Testis (tissue), 2 donors: ENCODE measurements at regions not wholly inside any gene's neighbourhood (a gene's known extent, or its start where the extent isn't known, plus 50 kb on each side); places are given as distances from the start of the nearest gene placed in this dataset.
"Not testable (repeated sequence)": the region's sequence is repeated elsewhere in the genome, so short reads cannot be mapped to it uniquely, and the experiment has no call there.

ENCODE experiments used
- DNase-seq: peaks from one replicate; pipeline ENCODE4 v3.0.0-alpha.2; 2019
- H3K27ac ChIP-seq, 2 donors: fragments of 200-600 bp; sonication (generic); one replicate each; pipeline ENCODE4 v1.5.1; 2019
- H3K27me3 ChIP-seq: fragments of 200-600 bp; sonication (generic); one replicate; pipeline ENCODE4 v1.5.1; 2019
- H3K36me3 ChIP-seq: fragments of 200-600 bp; sonication (generic); one replicate; pipeline ENCODE4 v1.5.1; 2017; ENCODE audit warnings: low read depth; ENCODE audit errors: missing control alignments
- H3K4me1 ChIP-seq: fragments of 200-600 bp; sonication (generic); one replicate; pipeline ENCODE4 v1.5.1; 2019
- H3K4me3 ChIP-seq, 2 donors: fragments of 200-600 bp; sonication (generic); one replicate each; pipeline ENCODE4 v1.5.1; 2017 to 2019
- H3K9me3 ChIP-seq: fragments of 200-600 bp; sonication (generic); one replicate; pipeline ENCODE4 v1.5.1; 2017
- POLR2A ChIP-seq: fragments of 450-650 bp; IDR thresholded peaks from one replicate; pipeline ENCODE4 v1.6.1; 2017; ENCODE audit warnings: antibody characterized with exemption, mild to moderate bottlenecking, moderate library complexity
- WGBS, 2 donors: methylation state at CpG; one replicate each; pipeline ENCODE4 v1.1.5; 2018; 5-methylcytosine and 5-hydroxymethylcytosine counted together
- intact Hi-C: fragments of 100-400 bp; cut with DNase I; formaldehyde crosslinking; loops from one replicate; pipeline ENCODE4 v1.15.1; 2023; ENCODE audit warnings: low total_unique reads
- TF ChIP-seq, protein P1 (sequence below), 3 experiments: fragments of 450-650 bp in 2 of 3; fragments of 200-600 bp in 1 of 3; sonication (generic) in 1 of 3; IDR thresholded peaks; one replicate each; pipeline ENCODE4 v1.5.1; 2016 to 2019; ENCODE audit warnings: antibody characterized with exemption in 3 of 3, mild to moderate bottlenecking in 2 of 3, moderate library complexity in 1 of 3

DNA sequence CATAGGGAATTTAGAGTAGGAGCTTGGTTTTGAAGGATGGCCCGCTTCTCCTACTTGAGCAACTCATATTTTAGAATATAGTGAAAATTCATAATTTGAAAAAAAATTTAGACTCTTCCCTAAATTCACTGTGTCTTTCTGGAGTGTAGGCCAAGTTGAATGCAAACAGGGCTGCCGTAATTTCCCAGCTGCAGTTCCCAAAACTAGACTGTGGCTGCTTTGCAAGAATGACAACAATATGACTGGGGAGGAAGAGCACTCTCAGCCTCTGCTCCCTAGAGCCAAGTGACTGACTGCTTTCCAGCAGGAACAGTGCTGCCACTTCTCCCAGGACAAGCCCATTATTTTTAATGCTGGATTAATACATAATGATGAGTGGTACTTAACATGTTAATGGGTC, 209.0 kb downstream of the RHOU start:
- WGBS, 2 donors, result 91% methylated on average over 2 of the region's 2 CpGs
- DNase-seq, result no peak
- intact Hi-C loops, result no loop called here
- no peak for TF ChIP-seq POLR2A
- TF ChIP-seq, protein P1, sequence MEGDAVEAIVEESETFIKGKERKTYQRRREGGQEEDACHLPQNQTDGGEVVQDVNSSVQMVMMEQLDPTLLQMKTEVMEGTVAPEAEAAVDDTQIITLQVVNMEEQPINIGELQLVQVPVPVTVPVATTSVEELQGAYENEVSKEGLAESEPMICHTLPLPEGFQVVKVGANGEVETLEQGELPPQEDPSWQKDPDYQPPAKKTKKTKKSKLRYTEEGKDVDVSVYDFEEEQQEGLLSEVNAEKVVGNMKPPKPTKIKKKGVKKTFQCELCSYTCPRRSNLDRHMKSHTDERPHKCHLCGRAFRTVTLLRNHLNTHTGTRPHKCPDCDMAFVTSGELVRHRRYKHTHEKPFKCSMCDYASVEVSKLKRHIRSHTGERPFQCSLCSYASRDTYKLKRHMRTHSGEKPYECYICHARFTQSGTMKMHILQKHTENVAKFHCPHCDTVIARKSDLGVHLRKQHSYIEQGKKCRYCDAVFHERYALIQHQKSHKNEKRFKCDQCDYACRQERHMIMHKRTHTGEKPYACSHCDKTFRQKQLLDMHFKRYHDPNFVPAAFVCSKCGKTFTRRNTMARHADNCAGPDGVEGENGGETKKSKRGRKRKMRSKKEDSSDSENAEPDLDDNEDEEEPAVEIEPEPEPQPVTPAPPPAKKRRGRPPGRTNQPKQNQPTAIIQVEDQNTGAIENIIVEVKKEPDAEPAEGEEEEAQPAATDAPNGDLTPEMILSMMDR (IDR thresholded peaks at IDR 0.05), result no peak
- Histone ChIP-seq H3K27me3 (no peaks in the 10 kb centered on the region), H3K9me3 (no peaks in the 10 kb centered on the region), H3K27ac (no peak overlapping the region), H3K4me3 (no peak overlapping the region), H3K36me3 (no peaks in the 10 kb centered on the region), H3K4me1 (no peaks in the 10 kb centered on the region)

DNA sequence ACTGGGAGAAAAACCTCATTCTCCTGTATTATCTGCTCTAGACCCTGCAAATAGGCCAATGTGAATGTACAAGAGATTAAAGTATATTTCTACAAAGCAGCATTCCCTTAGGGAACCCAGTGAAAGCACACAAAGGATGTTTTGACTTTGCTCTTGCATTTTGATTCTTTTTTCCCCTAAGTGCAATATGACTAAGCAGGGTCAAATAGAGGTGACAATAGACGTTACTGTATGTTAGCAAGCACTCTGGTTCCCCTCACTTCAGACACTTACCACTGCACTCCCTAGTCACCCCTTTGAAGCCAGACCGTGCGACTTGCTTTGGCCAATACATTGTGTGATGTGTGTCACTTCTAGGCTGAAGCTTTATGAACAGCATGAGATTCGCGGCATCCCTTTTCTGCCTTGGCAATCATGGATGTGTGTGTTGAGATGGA, 209.7 kb downstream of the RHOU start:
- no peak overlapping the region for H3K27ac ChIP-seq
- H3K4me1 ChIP-seq, result no peaks in the 10 kb centered on the region
- 77% methylated on average over 5 of the region's 5 CpGs for WGBS, 2 donors
- intact Hi-C loops, result no loop called here
- no peak overlapping the region for H3K4me3 ChIP-seq
- TF ChIP-seq POLR2A, result no peak
- TF ChIP-seq, protein P1 (IDR thresholded peaks at IDR 0.05), result no peak
- no peaks in the 10 kb centered on the region for H3K9me3 ChIP-seq
- no peaks in the 10 kb centered on the region for H3K36me3 ChIP-seq
- no peaks in the 10 kb centered on the region for H3K27me3 ChIP-seq
- DNase-seq, result no peak

DNA sequence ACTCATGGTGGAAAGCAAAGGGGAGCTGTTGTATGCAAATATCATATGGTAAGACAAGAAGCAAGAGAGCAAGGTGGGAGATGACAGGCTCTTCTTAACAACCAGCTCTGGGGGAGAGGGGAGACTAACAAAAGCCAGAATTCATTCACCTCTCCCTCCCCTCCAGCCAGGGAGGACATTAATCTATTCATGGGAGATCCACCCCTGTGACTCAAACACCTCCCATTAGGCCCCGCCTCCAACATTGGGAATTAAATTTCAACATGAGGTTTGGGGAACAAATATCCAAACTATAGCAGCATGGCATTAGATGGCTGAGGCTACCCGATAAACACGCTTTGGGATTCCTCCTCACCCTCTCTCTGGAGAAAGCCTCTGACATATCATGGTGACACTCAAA, 210.6 kb downstream of the RHOU start:
- no peak for DNase-seq
- Histone ChIP-seq H3K4me1 (no peaks in the 10 kb centered on the region), H3K27me3 (no peaks in the 10 kb centered on the region), H3K27ac (no peak overlapping the region), H3K36me3 (no peaks in the 10 kb centered on the region), H3K9me3 (no peaks in the 10 kb centered on the region), H3K4me3 (no peak overlapping the region)
- intact Hi-C loops, result no loop called here
- WGBS, 2 donors, result 97 to 100% methylated on average over 3 of the region's 3 CpGs
- no peak for TF ChIP-seq POLR2A
- TF ChIP-seq, protein P1 (IDR thresholded peaks at IDR 0.05), result no peak

DNA sequence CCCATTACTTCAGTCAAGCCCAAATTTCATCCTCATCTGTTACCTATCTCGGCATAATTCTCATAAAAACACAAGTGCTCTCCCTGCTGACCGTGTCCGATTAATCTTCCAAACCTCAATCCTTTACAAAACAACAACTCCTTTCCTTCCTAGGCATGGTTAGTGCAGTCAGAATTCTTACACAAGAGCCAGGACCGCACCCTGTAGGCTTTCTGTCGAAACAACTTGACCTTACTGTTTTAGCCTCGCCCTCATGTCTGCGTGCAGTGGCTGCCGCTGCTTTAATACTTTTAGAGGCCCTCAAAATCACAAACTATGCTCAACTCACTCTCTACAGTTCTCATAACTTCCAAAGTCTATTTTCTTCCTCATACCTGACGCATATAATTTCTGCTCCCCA, 214.3 kb downstream of the RHOU start:
- H3K4me1 ChIP-seq, H3K9me3 ChIP-seq, H3K36me3 ChIP-seq, H3K27me3 ChIP-seq, DNase-seq, H3K4me3 ChIP-seq, intact Hi-C loops, H3K27ac ChIP-seq: not testable (repeated sequence)
- 85 to 92% methylated on average over 9 of the region's 9 CpGs for WGBS, 2 donors

DNA sequence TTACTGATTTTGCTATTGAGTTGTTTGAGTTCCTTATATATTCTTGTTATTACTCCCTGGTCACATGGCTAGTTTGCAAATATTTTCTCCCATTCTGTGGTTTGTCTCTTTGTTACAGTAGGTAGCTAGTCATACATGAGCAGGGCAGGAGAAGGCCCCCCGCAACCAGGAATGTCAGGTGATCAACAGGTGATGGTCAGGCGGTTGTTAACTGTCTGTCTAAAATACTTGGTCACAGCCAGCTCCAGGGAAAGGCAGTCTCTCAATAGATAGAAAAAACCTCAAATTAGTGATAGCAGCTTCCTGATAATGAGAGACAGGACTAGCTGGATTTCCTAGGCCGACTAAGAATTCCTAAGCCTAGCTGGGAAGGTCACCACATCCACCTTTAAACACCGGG, 217.9 kb downstream of the RHOU start:
- Histone ChIP-seq H3K27ac (no peak overlapping the region), H3K4me3 (no peak overlapping the region), H3K9me3 (no peaks in the 10 kb centered on the region), H3K27me3 (no peaks in the 10 kb centered on the region), H3K4me1 (peaks cover 6% of the 10 kb centered on the region), H3K36me3 (no peaks in the 10 kb centered on the region)
- no peak for DNase-seq
- 92 to 96% methylated on average over 4 of the region's 4 CpGs for WGBS, 2 donors
- intact Hi-C loops, result no loop called here
- TF ChIP-seq POLR2A, result no peak
- TF ChIP-seq, protein P1 (IDR thresholded peaks at IDR 0.05), result no peak

DNA sequence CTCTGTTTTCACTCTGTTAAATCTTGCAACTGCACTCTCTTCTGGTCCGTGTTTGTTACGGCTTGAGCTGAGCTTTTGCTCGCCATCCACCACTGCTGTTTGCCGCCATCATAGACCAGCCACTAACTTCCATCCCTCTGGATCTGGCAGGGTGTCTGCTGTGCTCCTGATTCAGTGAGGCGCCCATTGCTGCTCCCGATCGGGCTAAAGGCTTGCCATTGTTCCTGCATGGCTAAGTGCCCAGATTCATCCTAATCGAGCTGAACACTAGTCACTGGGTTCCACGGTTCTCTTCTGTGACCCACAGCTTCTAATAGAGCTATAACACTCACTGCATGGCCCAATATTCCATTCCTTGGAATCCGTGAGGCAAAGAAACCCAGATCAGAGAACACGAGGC, 218.5 kb downstream of the RHOU start:
- H3K9me3 ChIP-seq, H3K27ac ChIP-seq, H3K4me1 ChIP-seq, intact Hi-C loops, DNase-seq, H3K27me3 ChIP-seq, H3K36me3 ChIP-seq, H3K4me3 ChIP-seq: not testable (repeated sequence)
- 78 to 87% methylated on average over 11 of the region's 11 CpGs for WGBS, 2 donors
